K562 (cell line): ENCODE measurements at regions not wholly inside any gene's neighbourhood (a gene's known extent, or its start where the extent isn't known, plus 50 kb on each side); places are given as distances from the start of the nearest gene placed in this dataset.

ENCODE experiments used
- ATAC-seq: fragments of 200-7000 bp; cut with Tn5 transposase; 3 replicates; pipeline ENCODE4 v1.9.1; 2020; ENCODE audit warnings: moderate library complexity
- BruUV-seq: library from RNA; stranded (reverse); fragments of 400-500 nt; replicated peaks from 2 replicates; lab custom pipeline; 2021; lab: Mats Ljungman, UMichigan
- CTCF ChIA-PET: fragments of 300-600 bp; formaldehyde crosslinking; extraction: SDS; loops from one replicate; lab custom pipeline; 2021; ENCODE audit warnings: low intra/inter-chr PET ratio; lab: Yijun Ruan, JAX
- POLR2A ChIA-PET: fragments of 300-600, 350-650 bp; sonication (Branson Sonifier 250); formaldehyde crosslinking; extraction: SDS; loops from one replicate; lab custom pipeline; 2021; ENCODE audit warnings: antibody characterized with exemption, inconsistent platforms; lab: Yijun Ruan, JAX
- DNase-seq, 4 experiments: peaks; one replicate each; pipeline versions ENCODE4 v3.0.0 to v3.0.0-alpha.2; 2011 to 2018; ENCODE audit warnings: low spot score in 3 of 4, mixed read lengths in 3 of 4; ENCODE audit errors: extremely low read depth in 1 of 4
- FAIRE-seq: peaks from 2 replicates; lab custom pipeline; 2011; peaks lifted over from hg19 to GRCh38; lab: Jason Lieb, UNC
- H2AFZ ChIP-seq: 2 replicates; pipeline ENCODE4 v1.6.0; 2011; ENCODE audit warnings: low read depth, low read length, control low read depth, inconsistent platforms
- H3K27ac ChIP-seq: fragments of 200-600 bp; 3 replicates; pipeline ENCODE4 v1.8.0; 2011; ENCODE audit warnings: low read depth, mild to moderate bottlenecking, control low read depth, inconsistent platforms, low read length, moderate library complexity, mixed read lengths; ENCODE audit errors: extremely low read depth
- H3K27me3 ChIP-seq, 2 experiments: fragments of 300-600 bp in 1 of 2; 2 replicates in 1 of 2; 3 replicates in 1 of 2; pipeline versions ENCODE4 v1.6.0 to v1.8.0; 2011; ENCODE audit warnings: inconsistent platforms in 2 of 2, low read length in 2 of 2, mild to moderate bottlenecking in 1 of 2, mixed read lengths in 1 of 2, moderate library complexity in 1 of 2; ENCODE audit not compliant: control insufficient read depth in 2 of 2, insufficient read depth in 2 of 2
- H3K36me3 ChIP-seq: fragments of 300-600 bp; 3 replicates; pipeline ENCODE4 v1.8.0; 2011; ENCODE audit warnings: mild to moderate bottlenecking, low read length, inconsistent platforms; ENCODE audit not compliant: control insufficient read depth, insufficient read depth
- H3K4me1 ChIP-seq, 2 experiments: fragments of 200-600 bp in 1 of 2; replicated peaks in 1 of 2; 2 replicates in 1 of 2; 3 replicates in 1 of 2; pipeline versions ENCODE4 v1.5.1 to v1.8.0; 2011; ENCODE audit warnings: inconsistent platforms in 2 of 2, low read length in 2 of 2, mild to moderate bottlenecking in 1 of 2, mixed read lengths in 1 of 2, moderate library complexity in 1 of 2; ENCODE audit not compliant: control insufficient read depth in 2 of 2, insufficient read depth in 2 of 2
- H3K4me2 ChIP-seq: 2 replicates; pipeline ENCODE4 v1.6.1; 2011; ENCODE audit warnings: low read length, control low read depth, inconsistent platforms, mixed read lengths; ENCODE audit not compliant: insufficient read depth
- H3K4me3 ChIP-seq: fragments of 200-600 bp; sonication (generic), shearing (Covaris generic); 2 replicates; pipeline ENCODE4 v1.5.1; 2016; ENCODE audit warnings: control low read depth, inconsistent platforms
- H3K79me2 ChIP-seq: fragments of 200-600 bp; 3 replicates; pipeline ENCODE4 v1.8.0; 2011; ENCODE audit warnings: low read length, inconsistent platforms; ENCODE audit not compliant: control insufficient read depth, insufficient read depth
- H3K9ac ChIP-seq, 2 experiments: 2 replicates each; pipeline versions ENCODE4 v1.6.0 to v1.6.1; 2011; ENCODE audit warnings: low read depth in 2 of 2, low read length in 2 of 2, control low read depth in 1 of 2, inconsistent platforms in 1 of 2, mild to moderate bottlenecking in 1 of 2, mixed read lengths in 1 of 2; ENCODE audit not compliant: insufficient read depth in 1 of 2
- H3K9me1 ChIP-seq: one replicate; pipeline ENCODE4 v1.6.0; 2011; ENCODE audit warnings: inconsistent platforms, mild to moderate bottlenecking, low read length, moderate library complexity; ENCODE audit not compliant: control insufficient read depth, insufficient read depth
- H3K9me3 ChIP-seq: replicated peaks from 2 replicates; pipeline ENCODE4 v1.5.1; 2011; ENCODE audit warnings: low read depth, low read length, inconsistent platforms; ENCODE audit not compliant: control insufficient read depth, insufficient read depth
- H4K20me1 ChIP-seq: replicated peaks from 2 replicates; pipeline ENCODE4 v1.6.1; 2011; ENCODE audit warnings: low read length, inconsistent platforms, mixed read lengths; ENCODE audit not compliant: control insufficient read depth, insufficient read depth
- ARID3B ChIP-seq: fragments of 250-450 bp; sonication (Bioruptor Pico); IDR thresholded peaks from 2 replicates; pipeline ENCODE4 v1.4.0; 2020; ENCODE audit warnings: borderline replicate concordance
- FOXP4 ChIP-seq: sonication (generic); formaldehyde crosslinking; IDR thresholded peaks from 2 replicates; pipeline ENCODE4 v1.8.0; 2022; ENCODE audit warnings: mild to moderate bottlenecking, missing genetic modification reagents, borderline replicate concordance
- GABPA ChIP-seq: fragments of 200-800 bp; sonication (Bioruptor generic); conservative IDR thresholded peaks from 2 replicates; pipeline ENCODE4 v1.6.1; 2016; ENCODE audit warnings: low read depth, missing genetic modification characterization, missing compliant biosample characterization
- MTA1 ChIP-seq: fragments of 450-650 bp; IDR thresholded peaks from 2 replicates; pipeline ENCODE4 v1.6.1; 2017; ENCODE audit warnings: borderline replicate concordance
- PREB ChIP-seq: sonication (generic); formaldehyde crosslinking; IDR thresholded peaks from 2 replicates; pipeline ENCODE4 v1.8.1; 2023; ENCODE audit warnings: mild to moderate bottlenecking, missing genetic modification reagents
- RFX1 ChIP-seq: fragments of 450-650 bp; IDR thresholded peaks from 2 replicates; pipeline ENCODE4 v1.6.1; 2016; ENCODE audit warnings: mild to moderate bottlenecking, moderate library complexity
- WHSC1 ChIP-seq: IDR thresholded peaks from one replicate; pipeline ENCODE4 v1.6.1; 2012; ENCODE audit warnings: low read length, control low read depth, inconsistent platforms
- ZNF318 ChIP-seq, 2 experiments: fragments of 450-650 bp; IDR thresholded peaks; 2 replicates each; pipeline ENCODE4 v1.6.1; 2016; ENCODE audit warnings: mild to moderate bottlenecking in 2 of 2, borderline replicate concordance in 1 of 2, low read depth in 1 of 2, moderate library complexity in 1 of 2
- WGBS: fragments of 100-300 bp; shearing (Covaris generic); methylation state at CpG from one replicate; pipeline ENCODE4 v1.1.6; 2016; ENCODE audit warnings: low coverage, mixed read lengths; ENCODE audit not compliant: insufficient coverage; ENCODE audit errors: missing lambda C conversion rate; 5-methylcytosine and 5-hydroxymethylcytosine counted together
- in situ Hi-C: fragments of 300-500 bp; cut with MboI; formaldehyde crosslinking; loops from 4 replicates; pipeline ENCODE4 v1.15.0; 2018; ENCODE audit warnings: inconsistent platforms, mixed read lengths
- intact Hi-C: fragments of 100-400 bp; cut with micrococcal nuclease; formaldehyde crosslinking; loops from 2 replicates; pipeline ENCODE4 v1.14.2; 2022

- Histone ChIP-seq H3K36me3 (no peaks in the 10 kb centered on the region), H3K27me3 (no peaks in the 10 kb centered on the region), H3K4me1 (no peaks in the 10 kb centered on the region), H3K9ac (no peak overlapping the region), H3K9me3 (no peaks in the 10 kb centered on the region), H3K4me3 (no peak overlapping the region), H3K9me1 (no peaks in the 10 kb centered on the region), H4K20me1 (no peaks in the 10 kb centered on the region), H3K4me2 (no peak overlapping the region), H3K79me2 (no peaks in the 10 kb centered on the region), H3K27ac (no peak overlapping the region), H2AFZ (no peak overlapping the region)
- DNase-seq: no peak
- intact Hi-C loops (no loop called here), in situ Hi-C loops (no loop called here)
- FAIRE-seq: no peak
- TF ChIP-seq RFX1: no peak
- no peak for TF ChIP-seq PREB (CRISPR knock-in tag)
- no peak for TF ChIP-seq ZNF318 (IDR thresholded peaks at IDR 0.05; ENCODE audit: borderline replicate concordance in 1 of 2, low read depth in 1 of 2)
- TF ChIP-seq FOXP4 (CRISPR knock-in tag): no peak
- no peak for TF ChIP-seq MTA1
- no peak for TF ChIP-seq ARID3B (CRISPR knock-in tag)
- TF ChIP-seq WHSC1: no peak
- TF ChIP-seq GABPA (tag): no peak
- CTCF ChIA-PET: no interaction called here
- no TSS peak for BruUV-seq
- POLR2A ChIA-PET: no interaction called here
- WGBS: 0% methylated on average over 1 of the region's 1 CpG
- no peak for ATAC-seq
Observed at GRCh38 chr6:91486200-91486599, 899.3 kb upstream of the MAP3K7 start.
